ENCODE measurements at regions not wholly inside any gene's neighbourhood (a gene's known extent, or its start where the extent isn't known, plus 50 kb on each side); places are given as distances from the start of the nearest gene placed in this dataset.

- peak; percentile 67 for ATAC-seq
- TF ChIP-seq OSR1 (CRISPR knock-in tag; IDR thresholded peaks at IDR 0.05) = no peak
- no peak for TF ChIP-seq ZNF8 (CRISPR knock-in tag; IDR thresholded peaks at IDR 0.05)
- TF ChIP-seq CSDC2 (CRISPR knock-in tag; IDR thresholded peaks at IDR 0.05) = no peak
- TF ChIP-seq RARB (CRISPR knock-in tag; IDR thresholded peaks at IDR 0.05) = no peak
- no peak for TF ChIP-seq BACH2 (CRISPR knock-in tag; IDR thresholded peaks at IDR 0.05; ENCODE audit: borderline replicate concordance)
- TF ChIP-seq CSRNP3 (CRISPR knock-in tag; IDR thresholded peaks at IDR 0.05) = no peak
- no peak for TF ChIP-seq PATZ1 (CRISPR knock-in tag; IDR thresholded peaks at IDR 0.05; ENCODE audit: borderline replicate concordance)
- no peak for TF ChIP-seq GLIS3 (CRISPR knock-in tag; IDR thresholded peaks at IDR 0.05)
- TF ChIP-seq ZFP3 (CRISPR knock-in tag; IDR thresholded peaks at IDR 0.05) = no peak
- TF ChIP-seq ZNF565 (CRISPR knock-in tag; conservative IDR thresholded peaks at IDR 0.05; ENCODE audit: low read depth) = no peak
- TF ChIP-seq SNAI2 (CRISPR knock-in tag; IDR thresholded peaks at IDR 0.05) = no peak
- no peak for TF ChIP-seq ESRRG (CRISPR knock-in tag; IDR thresholded peaks at IDR 0.05)
- no peak for TF ChIP-seq ZNF70 (CRISPR knock-in tag; IDR thresholded peaks at IDR 0.05)
Observed at GRCh38 chr12:80045594-80045993, 53.7 kb upstream of the OTOGL start.

GRCh38 chr12:80044694-80045046, 54.7 kb upstream of the OTOGL start:
- ATAC-seq = peak; percentile 75
- TF ChIP-seq ZNF70 (CRISPR knock-in tag; IDR thresholded peaks at IDR 0.05) (no peak), GLIS3 (CRISPR knock-in tag; IDR thresholded peaks at IDR 0.05) (no peak), PPARA (CRISPR knock-in tag; IDR thresholded peaks at IDR 0.05; ENCODE audit: borderline replicate concordance) (no peak), RARB (CRISPR knock-in tag; IDR thresholded peaks at IDR 0.05) (no peak), ZC3H10 (CRISPR knock-in tag; IDR thresholded peaks at IDR 0.05) (no peak), CREB5 (CRISPR knock-in tag; IDR thresholded peaks at IDR 0.05; ENCODE audit: low read depth) (no peak), ZFP30 (CRISPR knock-in tag; IDR thresholded peaks at IDR 0.05) (no peak), ESRRG (CRISPR knock-in tag; IDR thresholded peaks at IDR 0.05) (no peak)

- ATAC-seq = peak; percentile 50
- no peak for TF ChIP-seq GLIS3 (CRISPR knock-in tag; IDR thresholded peaks at IDR 0.05)
- TF ChIP-seq OSR1 (CRISPR knock-in tag; IDR thresholded peaks at IDR 0.05) = no peak
- TF ChIP-seq ISL1 (CRISPR knock-in tag; IDR thresholded peaks at IDR 0.05) = no peak
- no peak for TF ChIP-seq ARNTL (CRISPR knock-in tag; IDR thresholded peaks at IDR 0.05; ENCODE audit: borderline replicate concordance, low read depth)
- no peak for TF ChIP-seq TSHZ2 (CRISPR knock-in tag; IDR thresholded peaks at IDR 0.05)
- TF ChIP-seq CSDC2 (CRISPR knock-in tag; IDR thresholded peaks at IDR 0.05) = no peak
- TF ChIP-seq ZNF70 (CRISPR knock-in tag; IDR thresholded peaks at IDR 0.05) = no peak
- no peak for TF ChIP-seq POU6F1 (CRISPR knock-in tag; IDR thresholded peaks at IDR 0.05; ENCODE audit: borderline replicate concordance, low read depth)
- no peak for TF ChIP-seq TCF4 (CRISPR knock-in tag; IDR thresholded peaks at IDR 0.05; ENCODE audit: borderline replicate concordance)
- TF ChIP-seq CSRNP3 (CRISPR knock-in tag; IDR thresholded peaks at IDR 0.05) = no peak
- TF ChIP-seq ZNF8 (CRISPR knock-in tag; IDR thresholded peaks at IDR 0.05) = no peak
Observed at GRCh38 chr12:80041692-80042091, 57.6 kb upstream of the OTOGL start.

Data from SK-N-SH treated with all-trans-retinoic acid at 6 μM for 48 hours (cell line).